ENCODE measurements at regions not wholly inside any gene's neighbourhood (a gene's known extent, or its start where the extent isn't known, plus 50 kb on each side); places are given as distances from the start of the nearest gene placed in this dataset.

- DNase-seq: no peak
Observed at GRCh38 chr9:126275386-126276001, 51.1 kb upstream of the MVB12B start.

- DNase-seq: no peak
Observed at GRCh38 chr9:126276056-126276728, 50.4 kb upstream of the MVB12B start.
